ENCODE measurements at regions not wholly inside any gene's neighbourhood (a gene's known extent, or its start where the extent isn't known, plus 50 kb on each side); places are given as distances from the start of the nearest gene placed in this dataset.

- TF ChIP-seq POLR2A (IDR thresholded peaks at IDR 0.05): no peak
- no peak for TF ChIP-seq CTCF (IDR thresholded peaks at IDR 0.05)
These were observed 104.3 kb upstream of the PRR20G start for GRCh38 chr3:127392156-127392490.
